COLO829 (cell line): ENCODE measurements at regions not wholly inside any gene's neighbourhood (a gene's known extent, or its start where the extent isn't known, plus 50 kb on each side); places are given as distances from the start of the nearest gene placed in this dataset.
"Not testable (repeated sequence)": the region's sequence is repeated elsewhere in the genome, so short reads cannot be mapped to it uniquely, and the experiment has no call there.

Experiments
- DNase-seq: peaks from one replicate; pipeline ENCODE4 v3.0.0; 2012; ENCODE audit warnings: low spot score

- DNase-seq, result no peak
These were observed 198.1 kb upstream of the SLC39A10 start for GRCh38 chr2:195458936-195459335.

GRCh38 chr2:195457873-195458272 is 199.2 kb upstream of the SLC39A10 start:
- no peak for DNase-seq

GRCh38 chr2:195456771-195457170 is 200.3 kb upstream of the SLC39A10 start:
- DNase-seq, result no peak

- DNase-seq, result no peak
These were observed 205.9 kb upstream of the SLC39A10 start for GRCh38 chr2:195451160-195451559.

- DNase-seq, result no peak
These were observed 206.4 kb upstream of the SLC39A10 start for GRCh38 chr2:195450552-195451113.

- peak; percentile 15 for DNase-seq
These were observed 209.6 kb upstream of the SLC39A10 start for GRCh38 chr2:195447323-195447975.

GRCh38 chr2:195445639-195446038 is 211.4 kb upstream of the SLC39A10 start:
- no peak for DNase-seq

- DNase-seq, result no peak
These were observed 213.1 kb upstream of the SLC39A10 start for GRCh38 chr2:195443926-195444325.

- DNase-seq, result no peak
These were observed 214.4 kb upstream of the SLC39A10 start for GRCh38 chr2:195442458-195443175.

GRCh38 chr2:195438692-195439091 is 218.3 kb upstream of the SLC39A10 start:
- DNase-seq, result no peak

GRCh38 chr2:195437521-195437920 is 219.5 kb upstream of the SLC39A10 start:
- DNase-seq, result no peak

GRCh38 chr2:195434346-195434745 is 222.7 kb upstream of the SLC39A10 start:
- DNase-seq, result no peak

GRCh38 chr2:195433729-195434128 is 223.3 kb upstream of the SLC39A10 start:
- DNase-seq, result not testable (repeated sequence)

GRCh38 chr2:195428673-195429072 is 228.4 kb upstream of the SLC39A10 start:
- no peak for DNase-seq

- DNase-seq, result no peak
These were observed 231.7 kb upstream of the SLC39A10 start for GRCh38 chr2:195425328-195425727.

- no peak for DNase-seq
These were observed 238.0 kb upstream of the SLC39A10 start for GRCh38 chr2:195419033-195419432.

GRCh38 chr2:195414537-195415100 is 242.4 kb upstream of the SLC39A10 start:
- no peak for DNase-seq

- no peak for DNase-seq
These were observed 243.1 kb upstream of the SLC39A10 start for GRCh38 chr2:195413944-195414343.

- DNase-seq, result no peak
These were observed 243.6 kb upstream of the SLC39A10 start for GRCh38 chr2:195413422-195413821.

- DNase-seq, result no peak
These were observed 245.8 kb upstream of the SLC39A10 start for GRCh38 chr2:195411219-195411687.

- DNase-seq, result no peak
These were observed 246.9 kb upstream of the SLC39A10 start for GRCh38 chr2:195410074-195410671.

- DNase-seq, result no peak
These were observed 248.2 kb upstream of the SLC39A10 start for GRCh38 chr2:195408811-195409210.

GRCh38 chr2:195408196-195408595 is 248.8 kb upstream of the SLC39A10 start:
- DNase-seq, result no peak
